Lower leg skin (tissue), 3 donors: ENCODE measurements at regions not wholly inside any gene's neighbourhood (a gene's known extent, or its start where the extent isn't known, plus 50 kb on each side); places are given as distances from the start of the nearest gene placed in this dataset.

Source experiments
- POLR2A ChIP-seq, 2 donors: fragments of 450-650 bp; IDR thresholded peaks; one replicate each; pipeline ENCODE4 v1.6.1; 2016 to 2017; ENCODE audit warnings: antibody characterized with exemption in 2 of 2, mild to moderate bottlenecking in 1 of 2, moderate library complexity in 1 of 2
- TF ChIP-seq, protein P1 (sequence below), 3 donors: fragments of 450-650 bp; IDR thresholded peaks; one replicate each; pipeline ENCODE4 v1.5.1; 2016; ENCODE audit warnings: antibody characterized with exemption in 3 of 3, mild to moderate bottlenecking in 3 of 3, moderate library complexity in 2 of 3

- TF ChIP-seq, protein P1, sequence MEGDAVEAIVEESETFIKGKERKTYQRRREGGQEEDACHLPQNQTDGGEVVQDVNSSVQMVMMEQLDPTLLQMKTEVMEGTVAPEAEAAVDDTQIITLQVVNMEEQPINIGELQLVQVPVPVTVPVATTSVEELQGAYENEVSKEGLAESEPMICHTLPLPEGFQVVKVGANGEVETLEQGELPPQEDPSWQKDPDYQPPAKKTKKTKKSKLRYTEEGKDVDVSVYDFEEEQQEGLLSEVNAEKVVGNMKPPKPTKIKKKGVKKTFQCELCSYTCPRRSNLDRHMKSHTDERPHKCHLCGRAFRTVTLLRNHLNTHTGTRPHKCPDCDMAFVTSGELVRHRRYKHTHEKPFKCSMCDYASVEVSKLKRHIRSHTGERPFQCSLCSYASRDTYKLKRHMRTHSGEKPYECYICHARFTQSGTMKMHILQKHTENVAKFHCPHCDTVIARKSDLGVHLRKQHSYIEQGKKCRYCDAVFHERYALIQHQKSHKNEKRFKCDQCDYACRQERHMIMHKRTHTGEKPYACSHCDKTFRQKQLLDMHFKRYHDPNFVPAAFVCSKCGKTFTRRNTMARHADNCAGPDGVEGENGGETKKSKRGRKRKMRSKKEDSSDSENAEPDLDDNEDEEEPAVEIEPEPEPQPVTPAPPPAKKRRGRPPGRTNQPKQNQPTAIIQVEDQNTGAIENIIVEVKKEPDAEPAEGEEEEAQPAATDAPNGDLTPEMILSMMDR (IDR thresholded peaks at IDR 0.05) = no peak
- TF ChIP-seq POLR2A (IDR thresholded peaks at IDR 0.05) = no peak
Measured at GRCh38 chr10:2225609-2226008, 488.3 kb upstream of the ADARB2 start.
